NCI-H2227 (cell line): ENCODE measurements at regions not wholly inside any gene's neighbourhood (a gene's known extent, or its start where the extent isn't known, plus 50 kb on each side); places are given as distances from the start of the nearest gene placed in this dataset.

Experiments
- DNase-seq: peaks from one replicate; lab custom pipeline; 2025; ENCODE audit not compliant: unreplicated experiment; lab: John Stamatoyannopoulos, UW

- no peak for DNase-seq
These were observed 115.1 kb upstream of the CD180 start for GRCh38 chr5:67311701-67312100.

DNA sequence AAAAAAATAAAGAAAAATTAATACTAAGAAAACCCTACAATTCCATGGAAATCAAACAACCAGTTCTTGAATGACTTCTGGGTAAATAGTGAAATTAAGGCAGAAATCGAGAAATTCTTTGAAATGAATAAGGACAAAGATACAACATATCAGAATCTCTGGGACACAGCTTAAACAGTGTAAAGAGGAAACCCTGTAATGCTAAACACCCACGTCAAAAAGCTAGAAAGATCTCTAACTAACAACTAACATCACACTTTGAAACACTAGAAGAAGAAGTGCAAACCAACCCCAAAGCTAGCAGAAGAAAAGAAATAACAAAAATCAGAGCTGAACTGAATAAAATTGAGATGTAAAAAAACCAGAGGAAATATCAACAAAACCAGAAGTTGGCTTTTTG lies 114.6 kb upstream of the CD180 start:
- DNase-seq, result no peak

GRCh38 chr5:67310740-67311139 lies 114.1 kb upstream of the CD180 start:
- no peak for DNase-seq

DNA sequence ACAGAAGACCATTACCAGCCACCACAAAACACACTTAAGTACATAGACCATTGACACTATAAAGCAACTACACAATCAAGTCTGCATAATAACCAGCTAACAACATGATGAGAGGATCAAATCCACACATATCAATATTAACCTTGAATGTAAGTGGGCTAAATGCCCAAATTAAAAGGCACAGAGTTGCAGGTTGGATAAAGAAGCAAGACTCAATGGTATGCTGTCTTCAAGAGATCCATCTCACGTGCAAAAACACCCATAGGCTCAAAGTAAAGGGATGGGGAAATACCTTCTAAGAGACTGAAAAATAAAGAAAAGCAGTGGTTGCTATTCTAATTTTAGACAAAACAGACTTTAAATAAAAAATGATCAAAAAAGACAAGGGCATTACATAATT lies 113.6 kb upstream of the CD180 start:
- DNase-seq, result no peak

GRCh38 chr5:67308988-67309688 lies 112.5 kb upstream of the CD180 start:
- no peak for DNase-seq

- DNase-seq, result no peak
These were observed 110.5 kb upstream of the CD180 start for GRCh38 chr5:67306965-67307607.

DNA sequence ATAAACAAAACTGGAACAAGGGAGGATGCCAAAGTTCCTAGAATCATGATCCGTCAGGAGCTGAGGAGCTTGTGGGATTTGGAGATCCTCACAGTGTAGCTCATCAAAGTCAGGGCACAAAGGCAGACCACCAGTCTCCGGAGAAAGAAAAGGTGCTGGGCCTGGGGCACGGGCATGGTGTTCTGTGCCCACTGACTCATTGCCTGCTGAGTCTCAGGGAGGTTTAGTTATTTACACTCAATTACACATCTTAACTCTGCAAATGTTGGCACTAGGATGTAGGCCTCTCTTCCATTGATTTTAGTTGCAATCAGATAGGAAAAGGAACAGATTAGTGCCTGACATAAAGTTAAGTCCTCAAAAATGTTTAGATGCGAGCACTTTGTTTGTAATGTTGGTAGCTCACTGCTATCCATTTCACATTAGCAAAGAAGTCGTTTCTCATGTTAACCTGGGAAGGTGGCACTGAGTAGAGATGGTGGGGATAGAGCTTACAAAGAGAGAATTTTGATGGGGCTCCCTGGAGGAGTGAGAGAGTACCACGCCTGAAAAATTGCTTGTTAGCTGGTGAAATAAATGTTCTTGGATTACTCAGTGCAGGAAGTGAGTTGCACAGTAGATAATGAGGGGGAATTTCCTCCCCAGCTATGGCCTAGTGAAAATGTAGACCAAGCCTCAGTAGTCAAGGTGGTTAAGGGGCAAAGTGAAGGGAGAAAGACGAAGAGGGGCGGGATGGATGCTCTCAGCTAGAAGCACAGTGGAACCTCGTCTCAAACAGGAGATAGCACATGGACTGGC lies 109.5 kb upstream of the CD180 start:
- DNase-seq, result no peak

GRCh38 chr5:67305401-67305800 lies 108.8 kb upstream of the CD180 start:
- no peak for DNase-seq

DNA sequence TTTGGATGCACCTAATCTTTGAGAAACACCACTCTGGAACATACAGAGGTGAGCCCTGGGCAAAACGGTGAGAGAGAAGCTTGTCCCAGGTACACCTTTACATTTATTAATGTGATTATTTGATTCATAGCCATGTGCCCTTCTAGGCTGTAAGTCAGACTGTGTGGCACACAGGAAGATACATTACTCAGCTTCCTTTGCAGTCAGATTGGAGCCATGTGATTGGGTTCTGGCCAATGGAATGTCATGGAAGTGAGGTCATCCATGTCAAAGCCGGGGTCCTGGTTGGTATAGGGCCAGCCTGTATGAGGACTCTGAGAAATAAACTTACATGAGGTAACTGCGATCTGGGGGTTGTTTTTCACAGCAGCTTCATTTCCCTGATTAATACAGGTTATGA lies 106.8 kb upstream of the CD180 start:
- DNase-seq, result no peak

DNA sequence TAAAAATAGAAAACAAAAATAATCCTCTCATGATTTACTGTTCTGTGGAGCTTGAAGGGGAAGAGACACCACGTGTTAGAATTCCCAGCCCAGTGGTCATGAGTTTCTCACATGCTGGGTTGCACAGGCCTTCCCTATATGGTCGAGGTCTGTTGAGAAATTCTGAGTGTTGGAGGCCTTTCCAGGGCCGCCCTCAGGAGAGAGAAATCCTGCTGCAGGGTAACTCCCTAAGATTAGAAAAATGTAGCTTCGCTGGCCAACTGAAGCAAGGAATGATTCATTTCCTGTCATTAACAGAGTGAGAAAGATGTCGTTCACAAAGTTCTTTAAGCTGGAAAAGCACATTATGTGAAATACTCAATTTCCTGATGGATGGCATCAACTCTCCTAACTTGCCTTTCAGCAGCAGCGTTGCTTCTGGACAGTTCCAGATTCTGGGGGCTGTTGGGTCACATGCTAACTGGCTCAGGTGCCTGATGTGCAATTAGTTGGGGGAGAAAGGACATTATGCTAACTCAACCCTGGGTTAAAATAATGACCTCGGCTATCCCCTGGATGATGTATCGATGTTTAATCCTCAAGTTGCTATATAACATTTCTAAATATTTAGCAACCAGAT lies 104.8 kb upstream of the CD180 start:
- no peak for DNase-seq

- DNase-seq, result no peak
These were observed 103.7 kb upstream of the CD180 start for GRCh38 chr5:67300326-67300725.

GRCh38 chr5:67299231-67299735 lies 102.7 kb upstream of the CD180 start:
- no peak for DNase-seq

DNA sequence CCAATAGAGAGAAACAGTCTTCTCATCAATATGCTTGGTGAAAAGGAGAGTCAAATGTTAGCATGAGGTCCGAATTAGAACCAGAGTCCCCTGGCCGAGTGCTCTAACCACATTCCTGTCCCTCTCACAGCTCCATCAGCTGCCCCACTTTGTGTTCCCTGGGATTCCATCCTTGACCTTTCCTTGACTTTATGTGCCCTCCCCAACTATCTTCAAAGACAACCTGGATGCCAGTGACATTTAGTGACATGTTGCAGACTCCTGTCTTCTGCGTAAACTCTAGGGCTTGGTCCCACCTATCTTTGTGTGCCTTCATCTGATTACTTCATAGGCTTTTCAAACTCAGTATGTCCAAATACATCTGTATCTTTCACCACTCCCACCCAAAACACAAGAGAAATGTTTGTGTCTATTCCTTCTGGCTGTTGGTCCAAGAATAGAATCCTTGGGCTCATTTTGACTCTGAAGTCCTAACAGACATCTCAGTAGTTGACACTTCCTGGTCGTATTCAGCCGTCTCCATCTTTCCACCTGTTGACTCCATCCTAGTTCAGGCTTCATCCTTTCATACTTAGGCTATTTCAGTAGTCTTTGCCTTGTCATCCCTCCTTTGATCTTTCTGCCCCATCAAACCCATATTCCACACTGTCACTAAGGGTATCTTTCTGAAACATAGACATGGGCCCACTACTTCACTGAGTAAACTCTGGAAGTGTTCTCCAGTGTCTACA lies 101.4 kb upstream of the CD180 start:
- DNase-seq, result no peak

GRCh38 chr5:67297376-67297775 lies 100.8 kb upstream of the CD180 start:
- DNase-seq, result peak; percentile 15

- no peak for DNase-seq
These were observed 97.8 kb upstream of the CD180 start for GRCh38 chr5:67294266-67294938.

- no peak for DNase-seq
These were observed 96.6 kb upstream of the CD180 start for GRCh38 chr5:67293226-67293625.

DNA sequence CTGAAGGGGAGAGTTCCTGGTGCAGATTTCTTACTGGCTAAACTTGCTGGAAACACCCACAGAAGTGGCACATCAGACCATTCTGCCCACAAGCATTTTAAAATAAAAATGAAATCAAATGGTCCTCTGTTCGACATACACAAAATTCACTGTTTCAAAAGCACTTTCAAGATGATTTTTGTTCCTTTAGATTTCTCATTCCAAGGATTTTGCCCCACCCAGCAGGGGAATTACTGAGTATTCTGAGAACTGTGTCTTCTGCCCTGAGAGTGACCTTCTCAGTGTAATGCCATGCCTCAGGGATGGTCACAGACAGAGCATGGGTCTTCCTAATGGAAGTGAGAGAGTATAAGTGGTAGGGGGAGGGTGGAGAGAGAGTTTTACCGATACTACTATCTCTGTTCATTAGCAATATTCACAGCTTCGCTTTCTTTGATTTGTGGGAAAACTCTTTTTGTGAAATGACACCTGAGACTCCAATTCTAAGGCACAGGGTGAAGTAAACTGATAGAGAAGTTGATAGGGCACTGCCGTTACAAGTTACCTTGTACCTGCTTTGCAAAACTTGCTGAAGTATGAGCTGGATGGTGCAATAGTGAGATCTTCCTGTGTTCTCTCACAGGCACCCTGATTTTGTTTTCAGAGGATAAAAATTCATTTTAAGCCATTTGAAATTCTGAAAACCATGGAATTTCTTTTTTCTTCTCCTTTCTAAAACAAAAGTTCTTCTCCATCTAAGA lies 95.8 kb upstream of the CD180 start:
- DNase-seq, result no peak

GRCh38 chr5:67291671-67292070 lies 95.1 kb upstream of the CD180 start:
- no peak for DNase-seq

- DNase-seq, result no peak
These were observed 94.5 kb upstream of the CD180 start for GRCh38 chr5:67291066-67291465.

DNA sequence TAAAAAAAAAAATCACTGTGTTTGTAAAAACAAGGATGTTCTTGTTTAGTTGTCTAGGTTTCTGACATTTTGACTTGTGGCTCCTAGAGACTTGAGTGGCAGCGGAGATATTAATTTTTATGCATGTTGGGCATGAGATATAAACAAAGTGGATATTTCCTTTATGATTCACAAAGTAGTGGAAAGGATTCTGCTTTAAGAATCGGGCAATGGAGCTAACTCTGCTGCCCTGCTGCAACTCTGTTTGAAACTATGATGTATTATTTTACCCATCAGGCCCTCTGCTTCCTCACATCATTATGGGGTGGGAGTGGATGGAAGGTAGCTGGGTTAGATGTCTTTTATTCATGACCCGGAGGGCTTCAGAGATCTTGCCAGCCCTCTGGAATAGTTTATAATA lies 94.1 kb upstream of the CD180 start:
- DNase-seq, result no peak
